GM12874 (cell line): ENCODE measurements at regions not wholly inside any gene's neighbourhood (a gene's known extent, or its start where the extent isn't known, plus 50 kb on each side); places are given as distances from the start of the nearest gene placed in this dataset.

Experiments
- CTCF ChIP-seq: IDR thresholded peaks from 2 replicates; pipeline ENCODE4 v1.5.1; 2011; ENCODE audit warnings: low read depth, mild to moderate bottlenecking, control low read depth, low read length, moderate library complexity; ENCODE audit not compliant: insufficient read depth

- no peak for TF ChIP-seq CTCF
These were observed 106.8 kb upstream of the GPBP1 start for GRCh38 chr5:57066924-57067596.

GRCh38 chr5:57067597-57067924 is 106.3 kb upstream of the GPBP1 start:
- TF ChIP-seq CTCF: no peak

GRCh38 chr5:57069115-57069835 is 104.6 kb upstream of the GPBP1 start:
- TF ChIP-seq CTCF: no peak

GRCh38 chr5:57072218-57072892 is 101.5 kb upstream of the GPBP1 start:
- no peak for TF ChIP-seq CTCF

GRCh38 chr5:57082441-57083067 is 91.3 kb upstream of the GPBP1 start:
- TF ChIP-seq CTCF: no peak

GRCh38 chr5:57085306-57086081 is 88.4 kb upstream of the GPBP1 start:
- no peak for TF ChIP-seq CTCF
